Body of pancreas (tissue), 4 donors: ENCODE measurements at regions not wholly inside any gene's neighbourhood (a gene's known extent, or its start where the extent isn't known, plus 50 kb on each side); places are given as distances from the start of the nearest gene placed in this dataset.

Experiments used
- CTCF ChIP-seq, 7 experiments: fragments of 450-650 bp in 4 of 7; fragments of 200-600 bp in 3 of 7; sonication (generic) in 3 of 7; IDR thresholded peaks; one replicate each; pipeline ENCODE4 v1.5.1; 2016 to 2019; ENCODE audit warnings: antibody characterized with exemption in 7 of 7
- POLR2A ChIP-seq, 3 donors: fragments of 450-650 bp; IDR thresholded peaks; one replicate each; pipeline ENCODE4 v1.6.1; 2016; ENCODE audit warnings: antibody characterized with exemption in 3 of 3, mild to moderate bottlenecking in 2 of 3

DNA sequence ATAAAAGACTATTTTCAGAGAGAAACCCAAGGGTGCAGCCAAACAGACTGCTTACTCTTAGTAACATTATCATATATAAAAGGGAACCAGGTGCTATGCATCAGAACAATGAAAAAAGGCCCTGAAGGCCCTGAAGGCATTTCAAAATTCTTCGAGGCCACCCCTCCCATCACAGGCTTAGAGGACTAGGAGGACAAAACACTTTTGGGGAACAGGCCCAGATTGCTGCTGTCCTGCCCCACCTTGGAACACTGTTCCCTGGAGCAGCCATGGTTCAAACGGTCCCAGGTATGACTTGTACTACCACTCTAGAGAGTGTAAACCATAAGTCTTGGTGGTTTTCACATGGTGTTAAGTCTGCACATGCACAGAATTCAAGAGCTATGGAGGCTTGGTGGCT, 2183.1 kb upstream of the CELF4 start:
- TF ChIP-seq CTCF (IDR thresholded peaks at IDR 0.05) (no peak), POLR2A (IDR thresholded peaks at IDR 0.05) (no peak)
